Hepatocyte (in vitro differentiated cells): ENCODE measurements at regions not wholly inside any gene's neighbourhood (a gene's known extent, or its start where the extent isn't known, plus 50 kb on each side); places are given as distances from the start of the nearest gene placed in this dataset.

Experiments
- DNase-seq: peaks from one replicate; pipeline ENCODE4 v3.0.0-alpha.2; 2016; ENCODE audit warnings: low spot score
- H2AFZ ChIP-seq: fragments of 200-600 bp; sonication (generic); 2 replicates; pipeline ENCODE4 v1.6.0; 2016; ENCODE audit warnings: antibody characterized with exemption, mild to moderate bottlenecking
- H3K27ac ChIP-seq: fragments of 200-600 bp; sonication (generic); 2 replicates; pipeline ENCODE4 v1.5.1; 2016; ENCODE audit warnings: mild to moderate bottlenecking
- H3K27me3 ChIP-seq: fragments of 200-600 bp; sonication (generic); 2 replicates; pipeline ENCODE4 v1.6.1; 2016
- H3K36me3 ChIP-seq: fragments of 200-600 bp; sonication (generic); replicated peaks from 2 replicates; pipeline ENCODE4 v1.5.1; 2016; ENCODE audit warnings: low read depth; ENCODE audit not compliant: insufficient read depth
- H3K4me1 ChIP-seq: fragments of 200-600 bp; sonication (generic); 2 replicates; pipeline ENCODE4 v1.5.1; 2016; ENCODE audit warnings: mild to moderate bottlenecking, moderate library complexity; ENCODE audit not compliant: insufficient read depth
- H3K4me2 ChIP-seq: fragments of 200-600 bp; sonication (generic); 2 replicates; pipeline ENCODE4 v1.6.0; 2016
- H3K4me3 ChIP-seq: fragments of 200-600 bp; sonication (generic); 2 replicates; pipeline ENCODE4 v1.5.1; 2016; ENCODE audit warnings: mild to moderate bottlenecking
- H3K79me2 ChIP-seq: fragments of 200-600 bp; sonication (generic); 2 replicates; pipeline ENCODE4 v1.6.0; 2017; ENCODE audit warnings: mild to moderate bottlenecking
- H3K9me2 ChIP-seq: fragments of 200-600 bp; sonication (generic); replicated peaks from 2 replicates; pipeline ENCODE4 v1.6.0; 2017; ENCODE audit warnings: mild to moderate bottlenecking; ENCODE audit not compliant: insufficient read depth
- H3K9me3 ChIP-seq: fragments of 200-600 bp; sonication (generic); 2 replicates; pipeline ENCODE4 v1.5.1; 2016; ENCODE audit warnings: low read depth, mild to moderate bottlenecking
- H4K20me1 ChIP-seq: fragments of 200-600 bp; sonication (generic); 2 replicates; pipeline ENCODE4 v1.6.0; 2016; ENCODE audit warnings: mild to moderate bottlenecking; ENCODE audit not compliant: insufficient read depth, poor library complexity, severe bottlenecking
- EZH2 ChIP-seq: fragments of 200-600 bp; sonication (generic); IDR thresholded peaks from 2 replicates; pipeline ENCODE4 v1.6.1; 2016; ENCODE audit warnings: antibody characterized with exemption, mild to moderate bottlenecking, borderline replicate concordance
- EZH2phosphoT487 ChIP-seq: fragments of 200-600 bp; sonication (generic); IDR thresholded peaks from one replicate; pipeline ENCODE4 v1.6.1; 2018; ENCODE audit warnings: antibody characterized with exemption, mild to moderate bottlenecking, low read depth, moderate library complexity; ENCODE audit not compliant: unreplicated experiment, severe bottlenecking
- WGBS: methylation state at CpG from one replicate; pipeline ENCODE4 v1.1.6; 2016; ENCODE audit warnings: low lambda C conversion rate; ENCODE audit errors: missing lambda C conversion rate; 5-methylcytosine and 5-hydroxymethylcytosine counted together
- TF ChIP-seq, protein P1 (sequence below): fragments of 200-600 bp; sonication (generic); IDR thresholded peaks from 2 replicates; pipeline ENCODE4 v1.5.1; 2016; ENCODE audit warnings: antibody characterized with exemption, mild to moderate bottlenecking; ENCODE audit not compliant: poor library complexity

DNA sequence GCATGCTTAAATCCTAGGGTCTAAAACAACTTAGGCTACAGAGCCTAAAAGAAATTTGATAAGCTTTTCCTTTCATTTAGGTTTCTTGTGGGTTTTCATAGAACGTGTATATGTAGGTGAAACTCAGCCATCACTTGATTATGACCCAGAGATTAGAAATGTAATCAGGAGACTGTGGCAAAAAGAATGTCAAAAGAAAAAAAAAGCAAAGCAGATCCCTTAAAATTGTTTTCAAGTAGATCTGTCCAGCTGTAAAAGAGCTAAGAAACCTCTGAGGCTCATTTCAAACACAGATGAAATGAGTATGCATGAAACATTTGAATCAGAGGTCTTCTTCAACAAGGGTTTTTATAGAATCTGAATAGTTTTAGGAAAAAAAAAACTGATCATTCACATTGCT, 341.3 kb upstream of the PRDM1 start:
- H3K4me1 ChIP-seq = no peaks in the 10 kb centered on the region

DNA sequence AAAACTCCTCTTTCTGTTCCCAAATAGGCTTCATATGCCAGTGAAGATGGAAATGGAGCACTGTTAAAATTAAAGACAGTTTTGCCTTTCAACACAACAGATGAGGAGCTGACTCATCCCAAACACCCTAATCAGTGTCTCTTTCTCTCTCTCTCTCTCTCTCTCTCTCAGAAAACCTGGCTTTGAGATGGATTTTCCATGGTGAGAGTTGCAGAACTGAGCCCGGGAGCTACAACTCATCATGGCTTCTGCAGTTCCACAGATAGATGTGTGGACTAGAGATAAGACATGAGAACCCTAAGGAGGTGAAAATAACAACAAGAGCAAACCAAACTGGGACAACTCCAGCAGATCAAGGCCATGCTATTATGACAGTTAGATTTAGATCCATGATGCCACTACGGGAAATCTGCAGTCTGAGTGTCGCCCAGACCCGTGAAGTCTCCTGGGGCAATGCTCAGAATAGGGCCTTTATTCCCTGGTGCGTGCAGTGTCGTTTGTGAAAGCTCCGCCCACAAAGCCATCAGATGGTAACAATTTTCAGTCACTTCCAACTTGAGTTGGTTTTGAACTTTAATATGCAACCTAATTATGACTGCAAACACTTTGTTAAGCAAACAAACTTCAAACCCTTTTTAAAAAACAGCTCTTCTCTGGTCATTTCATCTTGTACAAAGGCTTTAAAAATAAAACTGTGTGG, 338.2 kb upstream of the PREP start:
- Histone ChIP-seq H3K79me2 (no peaks in the 10 kb centered on the region), H2AFZ (no peak overlapping the region), H3K4me1 (no peaks in the 10 kb centered on the region), H3K36me3 (peaks cover 4% of the 10 kb centered on the region), H3K9me3 (peaks cover 3% of the 10 kb centered on the region), H3K27me3 (no peaks in the 10 kb centered on the region), H4K20me1 (no peaks in the 10 kb centered on the region), H3K4me2 (no peak overlapping the region), H3K4me3 (no peak overlapping the region), H3K27ac (no peak overlapping the region), H3K9me2 (no peaks in the 10 kb centered on the region)
- TF ChIP-seq, protein P1, sequence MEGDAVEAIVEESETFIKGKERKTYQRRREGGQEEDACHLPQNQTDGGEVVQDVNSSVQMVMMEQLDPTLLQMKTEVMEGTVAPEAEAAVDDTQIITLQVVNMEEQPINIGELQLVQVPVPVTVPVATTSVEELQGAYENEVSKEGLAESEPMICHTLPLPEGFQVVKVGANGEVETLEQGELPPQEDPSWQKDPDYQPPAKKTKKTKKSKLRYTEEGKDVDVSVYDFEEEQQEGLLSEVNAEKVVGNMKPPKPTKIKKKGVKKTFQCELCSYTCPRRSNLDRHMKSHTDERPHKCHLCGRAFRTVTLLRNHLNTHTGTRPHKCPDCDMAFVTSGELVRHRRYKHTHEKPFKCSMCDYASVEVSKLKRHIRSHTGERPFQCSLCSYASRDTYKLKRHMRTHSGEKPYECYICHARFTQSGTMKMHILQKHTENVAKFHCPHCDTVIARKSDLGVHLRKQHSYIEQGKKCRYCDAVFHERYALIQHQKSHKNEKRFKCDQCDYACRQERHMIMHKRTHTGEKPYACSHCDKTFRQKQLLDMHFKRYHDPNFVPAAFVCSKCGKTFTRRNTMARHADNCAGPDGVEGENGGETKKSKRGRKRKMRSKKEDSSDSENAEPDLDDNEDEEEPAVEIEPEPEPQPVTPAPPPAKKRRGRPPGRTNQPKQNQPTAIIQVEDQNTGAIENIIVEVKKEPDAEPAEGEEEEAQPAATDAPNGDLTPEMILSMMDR = no peak
- TF ChIP-seq EZH2phosphoT487 (no peak), EZH2 (no peak)
- DNase-seq = no peak
- WGBS = 75% methylated on average over 7 of the region's 7 CpGs

More for the DNA sequence above, 341.3 kb upstream of the PRDM1 start:
- no peak for DNase-seq
- no peak overlapping the region for H3K27ac ChIP-seq
- H3K9me2 ChIP-seq = no peaks in the 10 kb centered on the region
- H2AFZ ChIP-seq = no peak overlapping the region
- peaks cover 3% of the 10 kb centered on the region for H3K9me3 ChIP-seq
- H3K36me3 ChIP-seq = peaks cover 4% of the 10 kb centered on the region
- no peak overlapping the region for H3K4me3 ChIP-seq
- H3K27me3 ChIP-seq = no peaks in the 10 kb centered on the region
- no peak overlapping the region for H3K4me2 ChIP-seq
- H3K79me2 ChIP-seq = no peaks in the 10 kb centered on the region
- TF ChIP-seq EZH2phosphoT487 (no peak), EZH2 (no peak)
- TF ChIP-seq, protein P1 = no peak
- H4K20me1 ChIP-seq = no peaks in the 10 kb centered on the region
- 81% methylated on average over 1 of the region's 1 CpG for WGBS

DNA sequence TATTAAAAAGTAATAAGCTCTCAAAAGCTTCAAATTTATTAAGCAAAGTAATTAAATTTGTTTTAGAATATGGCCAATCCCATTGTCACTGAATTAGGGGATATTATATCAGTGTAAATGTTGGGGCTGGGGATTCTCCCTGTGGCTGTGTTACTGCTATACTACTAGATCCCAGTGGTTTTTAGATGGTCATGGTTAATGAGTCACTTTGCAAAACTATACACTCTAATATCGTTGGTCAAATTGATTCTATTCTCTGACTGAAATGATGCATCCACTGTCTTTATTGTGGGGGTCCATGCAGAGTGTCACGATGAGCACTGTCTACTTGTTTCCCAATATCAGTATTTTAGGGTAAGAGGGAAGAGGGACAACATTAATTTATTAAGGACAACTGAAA, 336.9 kb upstream of the PREP start:
- Histone ChIP-seq H3K9me3 (peaks cover 3% of the 10 kb centered on the region), H3K4me2 (no peak overlapping the region), H3K79me2 (no peaks in the 10 kb centered on the region), H3K36me3 (peaks cover 4% of the 10 kb centered on the region), H3K4me3 (no peak overlapping the region), H3K27ac (no peak overlapping the region), H3K4me1 (no peaks in the 10 kb centered on the region), H2AFZ (no peak overlapping the region), H3K9me2 (no peaks in the 10 kb centered on the region), H3K27me3 (no peaks in the 10 kb centered on the region), H4K20me1 (no peaks in the 10 kb centered on the region)
- WGBS = 88% methylated on average over 2 of the region's 2 CpGs
- DNase-seq = no peak
- TF ChIP-seq EZH2phosphoT487 = no peak
- TF ChIP-seq, protein P1 = no peak
- TF ChIP-seq EZH2 = no peak

DNA sequence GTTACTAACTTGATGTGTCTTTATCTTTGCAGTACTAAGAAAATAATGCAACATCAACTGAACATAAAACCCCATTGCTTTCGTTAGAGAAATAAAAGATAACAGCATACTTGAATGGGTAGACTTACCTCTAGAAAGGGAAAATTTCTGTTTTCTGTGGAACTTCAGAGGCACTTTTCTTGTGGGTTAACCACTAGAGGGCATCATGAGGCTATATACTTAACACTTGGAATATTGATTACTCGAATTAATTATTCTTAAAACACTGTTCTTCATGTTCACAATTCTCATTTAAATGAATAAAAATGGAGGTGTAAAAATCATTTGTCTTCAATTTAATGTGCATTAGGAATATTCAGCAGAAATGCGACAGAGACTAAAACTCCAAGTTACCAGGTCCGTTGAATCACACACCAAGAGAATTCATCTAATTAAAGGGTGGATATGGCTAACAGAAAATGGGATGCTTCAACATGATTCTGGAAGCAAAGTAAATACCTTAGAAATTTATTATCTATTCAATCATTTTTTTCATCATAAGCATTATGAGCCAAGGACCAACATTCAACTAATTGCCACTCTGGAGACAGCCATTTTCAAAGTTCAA, 330.8 kb upstream of the PREP start:
- no peaks in the 10 kb centered on the region for H3K4me1 ChIP-seq
- no peaks in the 10 kb centered on the region for H3K9me3 ChIP-seq
- H3K4me3 ChIP-seq = no peak overlapping the region
- DNase-seq = peak; percentile 43
- no peaks in the 10 kb centered on the region for H3K79me2 ChIP-seq
- H4K20me1 ChIP-seq = no peaks in the 10 kb centered on the region
- no peak overlapping the region for H2AFZ ChIP-seq
- no peak overlapping the region for H3K27ac ChIP-seq
- TF ChIP-seq, protein P1 = peak; percentile 63
- TF ChIP-seq EZH2 (no peak), EZH2phosphoT487 (no peak)
- no peak overlapping the region for H3K4me2 ChIP-seq
- 69% methylated on average over 4 of the region's 4 CpGs for WGBS
- H3K36me3 ChIP-seq = no peaks in the 10 kb centered on the region
- no peaks in the 10 kb centered on the region for H3K9me2 ChIP-seq
- H3K27me3 ChIP-seq = no peaks in the 10 kb centered on the region
